ENCODE measurements at regions not wholly inside any gene's neighbourhood (a gene's known extent, or its start where the extent isn't known, plus 50 kb on each side); places are given as distances from the start of the nearest gene placed in this dataset.

- DNase-seq: no peak
Measured at GRCh38 chr16:86166414-86166813, 267.5 kb downstream of the IRF8 start.

GRCh38 chr16:86167061-86167460 lies 268.1 kb downstream of the IRF8 start:
- no peak for DNase-seq

- DNase-seq: no peak
Measured at GRCh38 chr16:86170720-86171119, 271.8 kb downstream of the IRF8 start.

DNA sequence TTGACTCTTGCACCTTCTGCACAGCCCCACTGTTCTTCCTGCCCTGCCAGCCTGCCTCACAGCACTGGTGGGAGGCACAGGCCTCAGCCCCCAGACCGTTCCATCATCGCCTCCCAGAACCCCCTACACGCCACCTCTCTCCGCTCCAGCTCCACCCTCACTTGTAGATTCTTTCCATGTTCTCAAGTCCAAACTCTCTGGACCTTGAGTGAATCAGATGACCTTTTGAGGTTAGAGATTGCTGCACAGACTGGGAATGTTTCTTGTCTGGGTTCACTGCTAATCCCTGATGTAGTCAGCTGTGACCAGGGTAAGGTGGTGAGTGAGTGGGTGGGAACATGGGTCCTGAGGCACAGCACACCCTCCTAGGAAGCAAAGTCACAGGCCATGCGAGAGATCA lies 272.4 kb downstream of the IRF8 start:
- DNase-seq: no peak

DNA sequence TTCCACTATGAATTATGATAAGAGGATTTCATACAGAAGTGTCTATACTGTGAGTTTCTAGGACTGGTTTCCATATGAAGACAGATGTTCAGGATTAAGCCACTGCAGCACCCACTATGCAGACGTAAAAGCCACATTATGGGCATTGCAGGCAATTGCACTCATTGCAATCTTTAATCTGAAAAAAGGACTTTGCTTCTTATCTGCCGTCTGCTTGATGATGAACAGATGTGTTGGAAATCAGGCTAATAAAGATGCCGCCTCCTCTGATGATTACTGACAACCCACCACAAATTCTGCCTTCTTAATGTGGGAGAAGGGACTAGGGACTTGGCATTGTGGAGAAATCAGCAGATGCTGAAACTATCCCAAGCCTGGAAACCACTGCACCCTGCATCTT lies 276.9 kb downstream of the IRF8 start:
- DNase-seq: no peak

DNA sequence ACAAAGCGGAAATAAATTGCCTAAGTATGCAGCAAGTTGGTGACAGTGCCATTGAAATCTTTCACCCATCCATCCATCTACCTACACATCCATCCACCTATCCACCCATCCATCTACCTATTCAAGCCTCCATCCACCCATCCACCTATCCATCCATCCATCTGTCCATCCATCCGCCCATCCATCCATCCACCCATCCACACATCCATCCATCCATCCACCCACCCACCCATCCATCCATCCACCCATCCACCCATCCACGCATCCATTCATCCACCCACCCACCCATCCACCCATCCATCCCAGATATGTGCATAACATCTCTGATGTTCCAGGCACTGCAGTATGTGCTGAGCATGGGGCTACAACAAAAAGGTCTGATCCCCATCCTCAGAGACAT lies 277.5 kb downstream of the IRF8 start:
- DNase-seq: no peak

GRCh38 chr16:86180244-86180643 lies 281.3 kb downstream of the IRF8 start:
- DNase-seq: no peak

DNA sequence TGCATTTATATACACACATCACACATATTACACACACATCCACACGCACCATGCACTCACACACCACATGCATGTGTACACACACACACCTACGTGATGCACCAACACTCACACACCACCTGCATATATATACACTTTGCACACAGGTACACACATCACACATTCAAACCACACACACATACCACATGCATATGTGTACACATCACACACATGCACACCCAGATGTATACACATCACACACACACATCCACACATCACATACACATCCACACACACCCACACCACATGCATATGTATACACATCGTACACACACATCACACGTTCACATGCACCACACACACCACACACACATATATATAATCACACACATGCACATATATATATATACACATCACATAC lies 281.8 kb downstream of the IRF8 start:
- no peak for DNase-seq

- DNase-seq: no peak
Measured at GRCh38 chr16:86181526-86181925, 282.6 kb downstream of the IRF8 start.

DNA sequence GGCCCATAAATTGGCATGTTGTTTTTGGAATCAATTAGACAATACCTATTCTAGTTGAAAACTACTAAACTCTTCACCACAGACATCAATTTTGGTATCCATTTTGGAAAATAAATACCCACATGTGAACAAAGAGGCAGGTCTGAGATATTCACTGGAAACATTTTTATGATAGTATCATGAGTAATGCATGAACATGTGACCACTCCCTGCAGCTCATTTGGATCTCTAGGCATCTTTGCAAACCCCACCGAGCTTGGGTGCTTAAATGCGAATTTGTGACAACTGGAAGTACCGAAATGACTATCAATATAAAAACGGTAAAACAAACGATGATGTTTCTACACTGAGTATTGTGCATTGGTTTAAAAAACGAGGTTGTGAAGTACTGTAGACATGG lies 285.2 kb downstream of the IRF8 start:
- DNase-seq: no peak

DNA sequence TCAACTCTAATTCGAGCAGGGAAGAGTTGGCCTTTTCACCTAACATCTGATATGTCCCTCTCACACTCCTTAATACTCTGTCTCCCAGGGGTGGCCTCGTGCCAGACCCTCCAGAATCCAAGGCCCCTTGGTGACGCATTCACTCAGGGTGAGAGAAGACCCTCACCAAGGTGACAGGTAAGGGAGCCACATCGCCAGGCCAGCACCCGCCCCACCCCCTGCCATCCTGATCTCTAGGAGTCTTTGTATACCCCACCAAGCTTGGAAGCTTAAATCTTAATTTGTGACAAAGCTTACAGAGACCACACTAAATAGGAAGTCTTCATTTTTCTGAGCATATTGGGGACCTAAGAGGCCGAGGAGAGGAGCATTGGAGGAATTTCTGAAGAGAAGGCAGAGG lies 286.1 kb downstream of the IRF8 start:
- no peak for DNase-seq

DNA sequence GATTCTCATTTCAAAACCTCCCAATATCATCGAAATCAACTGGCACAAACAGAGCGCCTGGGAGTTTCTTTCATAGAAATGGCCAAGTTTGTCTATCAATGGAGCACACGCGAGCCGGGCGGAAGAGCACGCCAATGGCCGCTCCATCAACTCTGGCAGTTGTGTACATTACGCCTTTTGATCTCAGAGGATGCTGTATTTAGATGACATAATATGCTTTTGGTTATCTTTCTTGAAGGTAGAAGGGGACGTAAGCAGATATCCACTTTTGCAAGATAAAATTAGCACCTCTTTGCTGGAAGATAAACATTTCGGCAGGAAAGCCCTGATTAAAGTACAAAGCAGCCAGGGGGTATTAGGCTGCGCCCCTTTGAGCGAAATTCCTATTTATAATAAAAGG lies 287.4 kb downstream of the IRF8 start:
- no peak for DNase-seq

- no peak for DNase-seq
Measured at GRCh38 chr16:86189934-86190333, 291.0 kb downstream of the IRF8 start.

DNA sequence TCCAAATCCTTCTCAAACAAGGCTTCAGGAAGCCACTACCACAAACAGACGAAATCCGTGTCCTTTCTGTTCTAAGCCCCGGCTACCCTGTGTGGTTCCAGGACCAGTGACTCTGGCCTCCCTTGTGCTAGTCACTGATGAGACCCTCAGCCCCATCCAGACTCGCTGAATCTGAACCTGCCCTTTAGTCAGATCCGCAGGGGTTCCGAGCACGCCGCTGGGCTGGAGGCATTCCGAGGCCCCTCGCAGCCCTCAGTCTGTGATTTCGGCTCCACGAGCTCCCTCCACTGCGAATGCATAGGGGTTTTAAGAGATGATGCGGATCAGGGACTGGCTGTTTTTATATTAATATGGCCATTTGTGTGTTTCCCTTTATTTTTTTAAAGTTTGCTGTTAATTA lies 292.7 kb downstream of the IRF8 start:
- no peak for DNase-seq

GRCh38 chr16:86193528-86194193 lies 294.7 kb downstream of the IRF8 start:
- no peak for DNase-seq

- no peak for DNase-seq
Measured at GRCh38 chr16:86195863-86196630, 297.1 kb downstream of the IRF8 start.

DNA sequence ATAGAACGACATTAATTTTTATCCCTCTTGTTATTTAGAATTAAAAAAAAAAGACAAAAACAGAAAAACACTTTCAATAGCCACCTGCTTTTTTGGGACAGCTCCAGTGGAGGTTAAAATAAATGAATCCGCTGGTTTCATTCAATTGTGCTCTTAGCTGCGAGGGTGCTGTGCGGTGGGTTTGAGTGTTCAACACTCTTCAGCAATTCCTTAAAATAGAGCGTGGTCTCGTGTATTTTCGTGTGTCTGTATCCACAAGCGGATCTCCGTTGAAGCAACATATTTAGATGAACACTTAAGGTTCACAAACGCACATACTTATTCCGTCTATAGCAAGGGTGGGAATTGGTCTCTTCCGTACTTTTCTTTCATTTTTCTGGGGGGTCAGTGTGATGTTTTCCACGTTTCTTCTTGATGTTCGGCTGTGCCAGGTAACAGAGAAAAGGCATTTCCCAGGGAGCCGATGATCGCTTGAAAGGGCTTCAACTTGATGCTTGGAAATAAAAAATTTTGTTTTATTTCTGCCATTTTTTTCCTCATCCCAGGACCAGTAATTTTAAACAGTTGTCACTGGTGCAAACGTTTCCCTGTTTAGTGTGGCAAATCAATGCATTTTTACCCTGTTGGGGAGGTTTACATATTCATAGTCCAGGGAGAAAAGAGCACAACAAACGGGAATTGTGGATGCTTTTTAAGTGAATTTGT lies 297.9 kb downstream of the IRF8 start:
- DNase-seq: no peak

DNA sequence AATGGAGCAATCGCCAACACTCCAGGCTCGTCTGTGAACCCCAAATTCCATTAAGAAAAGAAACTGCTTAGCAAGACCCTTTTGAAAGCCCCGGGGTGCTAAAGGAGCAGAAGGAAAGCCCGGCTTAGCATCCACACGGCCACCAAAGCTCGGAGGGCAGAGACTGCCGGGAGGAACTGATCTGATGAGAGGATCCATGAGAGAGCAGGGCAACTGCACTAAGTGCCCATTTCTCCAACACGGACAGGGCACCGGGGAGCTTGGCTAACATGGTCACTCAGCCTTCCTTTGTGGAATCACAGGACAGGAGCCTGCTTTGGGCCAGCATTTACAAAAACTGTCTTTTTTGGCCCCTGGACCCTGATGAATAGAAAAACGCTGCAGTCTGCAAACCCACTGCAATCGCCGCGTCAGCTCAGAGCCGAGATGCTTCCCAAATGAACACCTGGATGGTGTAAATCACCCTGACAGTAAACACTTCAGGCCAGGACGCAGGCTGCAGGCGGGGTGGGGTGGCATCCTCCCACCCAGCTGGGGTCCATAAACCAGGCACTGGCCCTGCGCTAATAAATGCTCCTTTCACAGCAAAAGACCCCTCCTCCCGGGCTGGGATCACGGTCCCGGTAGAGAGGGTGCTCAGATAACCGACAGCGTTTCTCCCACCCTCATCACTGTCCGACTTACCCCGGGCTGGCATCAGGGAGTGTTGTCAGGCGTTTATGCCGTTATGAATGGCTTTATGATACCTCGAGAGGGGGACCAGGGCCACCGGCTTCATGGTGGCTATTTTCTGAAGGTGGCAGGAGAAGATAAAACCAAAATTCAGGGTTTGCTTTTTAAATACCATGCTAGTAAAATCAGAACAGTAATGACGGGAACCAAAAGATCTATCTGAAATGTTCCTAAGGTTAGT lies 299.5 kb downstream of the IRF8 start:
- DNase-seq: no peak

DNA sequence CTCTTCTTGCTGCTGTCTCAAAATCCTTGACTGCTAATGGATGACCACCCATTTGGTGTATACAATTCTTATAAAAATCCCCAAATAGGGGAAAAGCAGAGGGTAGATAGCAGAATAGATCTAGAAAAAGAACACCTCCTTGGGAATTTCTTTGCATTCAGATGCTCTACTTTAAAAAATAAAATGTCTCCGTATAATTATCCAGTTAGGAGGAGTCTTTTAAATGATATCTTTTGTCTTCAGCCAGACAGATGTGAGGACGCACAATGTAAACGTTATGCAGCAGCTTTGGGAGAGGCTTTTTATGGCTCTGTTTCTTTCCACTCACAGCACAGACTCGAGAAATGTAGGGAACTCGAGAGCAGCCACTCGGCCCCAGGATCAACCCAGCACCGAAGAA lies 300.2 kb downstream of the IRF8 start:
- no peak for DNase-seq

- no peak for DNase-seq
Measured at GRCh38 chr16:86199871-86200695, 301.1 kb downstream of the IRF8 start.

DNA sequence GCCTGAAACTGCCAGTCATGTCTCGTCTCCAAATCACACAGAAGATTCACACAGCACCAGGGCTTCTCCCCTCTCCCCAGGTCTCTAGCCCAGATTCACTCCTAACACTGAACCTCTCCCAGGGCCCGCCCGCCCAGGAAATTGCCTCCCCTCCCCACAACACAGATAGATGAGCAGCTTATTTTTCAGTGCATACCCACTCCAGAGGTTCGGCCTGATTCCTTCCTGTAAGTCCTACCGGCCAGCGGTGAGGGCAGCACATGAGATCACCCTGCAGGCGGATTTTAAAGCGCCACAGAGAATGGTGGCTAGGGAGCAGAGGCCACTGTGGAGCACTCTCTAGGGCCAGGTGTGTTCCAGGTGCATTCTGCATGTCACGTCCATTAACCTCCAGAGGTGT lies 301.8 kb downstream of the IRF8 start:
- no peak for DNase-seq

DNA sequence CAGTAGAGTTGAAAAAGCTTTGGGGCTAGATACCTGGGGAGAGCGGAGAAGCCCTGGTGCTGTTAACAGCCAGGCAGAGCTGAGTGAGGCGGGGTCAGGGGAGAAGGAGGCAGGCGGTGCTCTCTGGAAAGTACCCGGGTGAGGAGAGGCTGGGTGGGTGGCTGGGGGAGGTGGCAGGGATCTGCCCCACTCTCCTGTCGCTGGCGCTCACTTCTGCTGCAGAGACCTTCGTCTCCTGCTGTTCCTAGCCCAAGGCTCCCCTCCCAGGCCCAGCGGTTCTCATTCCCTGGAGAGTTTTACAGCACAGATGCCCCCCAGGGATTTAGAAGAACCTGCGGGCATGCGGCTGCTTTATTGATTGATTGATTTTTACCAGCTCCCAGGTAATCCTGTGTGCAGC lies 302.8 kb downstream of the IRF8 start:
- no peak for DNase-seq
